ENCODE measurements at regions not wholly inside any gene's neighbourhood (a gene's known extent, or its start where the extent isn't known, plus 50 kb on each side); places are given as distances from the start of the nearest gene placed in this dataset.

- no peaks in the 10 kb centered on the region for H3K36me3 ChIP-seq
- H3K4me3 ChIP-seq, result no peak overlapping the region
- DNase-seq (ENCODE audit: low spot score in 2 of 2), result no peak
- no peaks in the 10 kb centered on the region for H3K4me1 ChIP-seq
- no peaks in the 10 kb centered on the region for H3K9me3 ChIP-seq
- H3K27ac ChIP-seq, result no peak overlapping the region
- TF ChIP-seq, protein P1, sequence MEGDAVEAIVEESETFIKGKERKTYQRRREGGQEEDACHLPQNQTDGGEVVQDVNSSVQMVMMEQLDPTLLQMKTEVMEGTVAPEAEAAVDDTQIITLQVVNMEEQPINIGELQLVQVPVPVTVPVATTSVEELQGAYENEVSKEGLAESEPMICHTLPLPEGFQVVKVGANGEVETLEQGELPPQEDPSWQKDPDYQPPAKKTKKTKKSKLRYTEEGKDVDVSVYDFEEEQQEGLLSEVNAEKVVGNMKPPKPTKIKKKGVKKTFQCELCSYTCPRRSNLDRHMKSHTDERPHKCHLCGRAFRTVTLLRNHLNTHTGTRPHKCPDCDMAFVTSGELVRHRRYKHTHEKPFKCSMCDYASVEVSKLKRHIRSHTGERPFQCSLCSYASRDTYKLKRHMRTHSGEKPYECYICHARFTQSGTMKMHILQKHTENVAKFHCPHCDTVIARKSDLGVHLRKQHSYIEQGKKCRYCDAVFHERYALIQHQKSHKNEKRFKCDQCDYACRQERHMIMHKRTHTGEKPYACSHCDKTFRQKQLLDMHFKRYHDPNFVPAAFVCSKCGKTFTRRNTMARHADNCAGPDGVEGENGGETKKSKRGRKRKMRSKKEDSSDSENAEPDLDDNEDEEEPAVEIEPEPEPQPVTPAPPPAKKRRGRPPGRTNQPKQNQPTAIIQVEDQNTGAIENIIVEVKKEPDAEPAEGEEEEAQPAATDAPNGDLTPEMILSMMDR (IDR thresholded peaks at IDR 0.05), result no peak
- no peak for TF ChIP-seq POLR2A (IDR thresholded peaks at IDR 0.05)
- no peak for TF ChIP-seq POLR2AphosphoS5 (IDR thresholded peaks at IDR 0.05)
- H3K27me3 ChIP-seq, result no peaks in the 10 kb centered on the region
- intact Hi-C loops (cut with DNase I; ENCODE audit: low total_unique reads), result no loop called here
Measured at GRCh38 chr7:41130561-41131236, 572.2 kb downstream of the INHBA start.

DNA sequence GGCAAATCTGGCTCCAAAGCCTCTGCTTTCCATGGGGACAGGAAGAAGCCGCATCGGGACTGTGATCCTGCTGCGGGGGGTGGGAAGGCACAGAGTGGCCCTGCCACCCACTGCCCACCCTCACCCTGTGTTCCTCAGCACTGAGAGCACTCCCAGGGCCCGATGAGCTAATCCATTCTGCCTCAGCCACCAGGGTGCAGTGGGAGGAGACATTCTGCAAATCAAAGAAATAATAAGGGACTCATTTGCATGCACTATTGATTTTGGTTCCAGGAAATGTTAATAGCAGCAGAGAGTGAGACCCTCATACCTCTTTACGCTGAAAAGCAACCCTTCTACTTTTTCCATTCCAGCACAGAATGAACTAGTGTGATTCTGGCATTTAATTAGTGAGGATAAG, 572.8 kb downstream of the INHBA start:
- TF ChIP-seq POLR2A (IDR thresholded peaks at IDR 0.05) (no peak), POLR2AphosphoS5 (IDR thresholded peaks at IDR 0.05) (no peak)
- TF ChIP-seq, protein P1 (IDR thresholded peaks at IDR 0.05), result no peak
- intact Hi-C loops (cut with DNase I; ENCODE audit: low total_unique reads), result no loop called here

GRCh38 chr7:41125343-41125742, 577.5 kb downstream of the INHBA start:
- DNase-seq (ENCODE audit: low spot score in 2 of 2), result no peak
- H3K4me3 ChIP-seq, result no peak overlapping the region
- H3K27ac ChIP-seq, result no peak overlapping the region
- no peaks in the 10 kb centered on the region for H3K4me1 ChIP-seq
- intact Hi-C loops (cut with DNase I; ENCODE audit: low total_unique reads), result no loop called here
- TF ChIP-seq POLR2AphosphoS5 (IDR thresholded peaks at IDR 0.05), result no peak
- TF ChIP-seq, protein P1 (IDR thresholded peaks at IDR 0.05), result no peak
- no peak for TF ChIP-seq POLR2A (IDR thresholded peaks at IDR 0.05)
- no peaks in the 10 kb centered on the region for H3K36me3 ChIP-seq
- no peaks in the 10 kb centered on the region for H3K27me3 ChIP-seq
- no peaks in the 10 kb centered on the region for H3K9me3 ChIP-seq

More for the DNA sequence above, 572.8 kb downstream of the INHBA start:
- no peak overlapping the region for H3K4me3 ChIP-seq
- H3K27me3 ChIP-seq, result no peaks in the 10 kb centered on the region
- no peak for DNase-seq (ENCODE audit: low spot score in 2 of 2)
- no peaks in the 10 kb centered on the region for H3K36me3 ChIP-seq
- H3K9me3 ChIP-seq, result no peaks in the 10 kb centered on the region
- H3K4me1 ChIP-seq, result no peaks in the 10 kb centered on the region
- H3K27ac ChIP-seq, result no peak overlapping the region

- H3K27ac ChIP-seq, result no peak overlapping the region
- no peaks in the 10 kb centered on the region for H3K36me3 ChIP-seq
- no peak overlapping the region for H3K4me3 ChIP-seq
- DNase-seq (ENCODE audit: low spot score in 2 of 2), result no peak
- TF ChIP-seq, protein P1 (IDR thresholded peaks at IDR 0.05), result no peak
- TF ChIP-seq POLR2AphosphoS5 (IDR thresholded peaks at IDR 0.05), result no peak
- TF ChIP-seq POLR2A (IDR thresholded peaks at IDR 0.05), result no peak
- no peaks in the 10 kb centered on the region for H3K4me1 ChIP-seq
- intact Hi-C loops (cut with DNase I; ENCODE audit: low total_unique reads), result no loop called here
- no peaks in the 10 kb centered on the region for H3K27me3 ChIP-seq
- H3K9me3 ChIP-seq, result no peaks in the 10 kb centered on the region
Measured at GRCh38 chr7:41122256-41122987, 580.5 kb downstream of the INHBA start.

DNA sequence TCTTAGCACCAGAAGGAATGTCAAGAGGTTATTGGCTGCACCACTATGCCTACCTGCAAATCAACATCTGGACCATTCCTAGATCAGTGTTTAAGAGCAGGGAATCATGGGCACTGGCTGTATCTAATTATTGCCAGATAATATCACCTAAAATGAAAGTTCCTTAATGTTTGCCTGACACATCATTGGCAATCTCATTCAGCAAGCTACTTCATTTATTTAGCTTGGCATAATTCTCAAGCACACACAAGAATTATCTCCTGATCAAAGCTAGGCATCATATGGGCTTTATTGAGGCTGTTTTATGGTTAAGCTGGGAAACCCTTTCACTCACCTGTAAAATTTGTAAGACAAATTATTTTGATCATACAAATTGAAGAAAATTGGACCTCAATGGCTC, 581.7 kb downstream of the INHBA start:
- Histone ChIP-seq H3K4me1 (no peaks in the 10 kb centered on the region), H3K9me3 (no peaks in the 10 kb centered on the region), H3K36me3 (no peaks in the 10 kb centered on the region), H3K27ac (no peak overlapping the region), H3K4me3 (no peak overlapping the region), H3K27me3 (no peaks in the 10 kb centered on the region)
- intact Hi-C loops (cut with DNase I; ENCODE audit: low total_unique reads), result no loop called here
- no peak for DNase-seq (ENCODE audit: low spot score in 2 of 2)
- TF ChIP-seq POLR2AphosphoS5 (IDR thresholded peaks at IDR 0.05) (no peak), POLR2A (IDR thresholded peaks at IDR 0.05) (no peak)
- TF ChIP-seq, protein P1 (IDR thresholded peaks at IDR 0.05), result no peak

Measured in breast epithelium (tissue), 4 donors.